H1 (cell line): ENCODE measurements at regions not wholly inside any gene's neighbourhood (a gene's known extent, or its start where the extent isn't known, plus 50 kb on each side); places are given as distances from the start of the nearest gene placed in this dataset.

Source experiments
- TF ChIP-seq, protein P1 (sequence below): fragments of 300-600 bp; sonication (generic); IDR thresholded peaks from 2 replicates; pipeline ENCODE4 v1.7.1; 2012; ENCODE audit warnings: low read length, moderate library complexity, mild to moderate bottlenecking, inconsistent platforms; ENCODE audit not compliant: insufficient replicate concordance

DNA sequence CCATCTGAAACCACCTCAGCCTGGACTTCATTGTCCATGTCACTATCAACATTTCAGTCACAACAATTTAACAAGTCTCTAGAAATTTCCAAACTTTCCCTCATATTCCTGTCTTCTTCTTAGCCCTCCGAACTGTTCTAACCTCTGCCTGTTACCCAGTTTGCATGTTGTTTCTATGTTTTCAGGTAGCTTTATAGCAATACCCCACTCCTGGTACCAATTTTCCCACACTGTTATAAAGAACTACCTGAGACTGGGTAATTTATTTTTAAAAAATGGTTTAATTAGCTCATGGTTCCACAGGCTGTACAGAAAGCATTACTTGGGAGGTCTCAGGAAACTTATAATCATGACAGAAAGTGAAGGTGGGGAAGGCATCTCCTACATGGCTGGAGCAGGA, 679.2 kb upstream of the FRG1 start (continued):
- TF ChIP-seq, protein P1, sequence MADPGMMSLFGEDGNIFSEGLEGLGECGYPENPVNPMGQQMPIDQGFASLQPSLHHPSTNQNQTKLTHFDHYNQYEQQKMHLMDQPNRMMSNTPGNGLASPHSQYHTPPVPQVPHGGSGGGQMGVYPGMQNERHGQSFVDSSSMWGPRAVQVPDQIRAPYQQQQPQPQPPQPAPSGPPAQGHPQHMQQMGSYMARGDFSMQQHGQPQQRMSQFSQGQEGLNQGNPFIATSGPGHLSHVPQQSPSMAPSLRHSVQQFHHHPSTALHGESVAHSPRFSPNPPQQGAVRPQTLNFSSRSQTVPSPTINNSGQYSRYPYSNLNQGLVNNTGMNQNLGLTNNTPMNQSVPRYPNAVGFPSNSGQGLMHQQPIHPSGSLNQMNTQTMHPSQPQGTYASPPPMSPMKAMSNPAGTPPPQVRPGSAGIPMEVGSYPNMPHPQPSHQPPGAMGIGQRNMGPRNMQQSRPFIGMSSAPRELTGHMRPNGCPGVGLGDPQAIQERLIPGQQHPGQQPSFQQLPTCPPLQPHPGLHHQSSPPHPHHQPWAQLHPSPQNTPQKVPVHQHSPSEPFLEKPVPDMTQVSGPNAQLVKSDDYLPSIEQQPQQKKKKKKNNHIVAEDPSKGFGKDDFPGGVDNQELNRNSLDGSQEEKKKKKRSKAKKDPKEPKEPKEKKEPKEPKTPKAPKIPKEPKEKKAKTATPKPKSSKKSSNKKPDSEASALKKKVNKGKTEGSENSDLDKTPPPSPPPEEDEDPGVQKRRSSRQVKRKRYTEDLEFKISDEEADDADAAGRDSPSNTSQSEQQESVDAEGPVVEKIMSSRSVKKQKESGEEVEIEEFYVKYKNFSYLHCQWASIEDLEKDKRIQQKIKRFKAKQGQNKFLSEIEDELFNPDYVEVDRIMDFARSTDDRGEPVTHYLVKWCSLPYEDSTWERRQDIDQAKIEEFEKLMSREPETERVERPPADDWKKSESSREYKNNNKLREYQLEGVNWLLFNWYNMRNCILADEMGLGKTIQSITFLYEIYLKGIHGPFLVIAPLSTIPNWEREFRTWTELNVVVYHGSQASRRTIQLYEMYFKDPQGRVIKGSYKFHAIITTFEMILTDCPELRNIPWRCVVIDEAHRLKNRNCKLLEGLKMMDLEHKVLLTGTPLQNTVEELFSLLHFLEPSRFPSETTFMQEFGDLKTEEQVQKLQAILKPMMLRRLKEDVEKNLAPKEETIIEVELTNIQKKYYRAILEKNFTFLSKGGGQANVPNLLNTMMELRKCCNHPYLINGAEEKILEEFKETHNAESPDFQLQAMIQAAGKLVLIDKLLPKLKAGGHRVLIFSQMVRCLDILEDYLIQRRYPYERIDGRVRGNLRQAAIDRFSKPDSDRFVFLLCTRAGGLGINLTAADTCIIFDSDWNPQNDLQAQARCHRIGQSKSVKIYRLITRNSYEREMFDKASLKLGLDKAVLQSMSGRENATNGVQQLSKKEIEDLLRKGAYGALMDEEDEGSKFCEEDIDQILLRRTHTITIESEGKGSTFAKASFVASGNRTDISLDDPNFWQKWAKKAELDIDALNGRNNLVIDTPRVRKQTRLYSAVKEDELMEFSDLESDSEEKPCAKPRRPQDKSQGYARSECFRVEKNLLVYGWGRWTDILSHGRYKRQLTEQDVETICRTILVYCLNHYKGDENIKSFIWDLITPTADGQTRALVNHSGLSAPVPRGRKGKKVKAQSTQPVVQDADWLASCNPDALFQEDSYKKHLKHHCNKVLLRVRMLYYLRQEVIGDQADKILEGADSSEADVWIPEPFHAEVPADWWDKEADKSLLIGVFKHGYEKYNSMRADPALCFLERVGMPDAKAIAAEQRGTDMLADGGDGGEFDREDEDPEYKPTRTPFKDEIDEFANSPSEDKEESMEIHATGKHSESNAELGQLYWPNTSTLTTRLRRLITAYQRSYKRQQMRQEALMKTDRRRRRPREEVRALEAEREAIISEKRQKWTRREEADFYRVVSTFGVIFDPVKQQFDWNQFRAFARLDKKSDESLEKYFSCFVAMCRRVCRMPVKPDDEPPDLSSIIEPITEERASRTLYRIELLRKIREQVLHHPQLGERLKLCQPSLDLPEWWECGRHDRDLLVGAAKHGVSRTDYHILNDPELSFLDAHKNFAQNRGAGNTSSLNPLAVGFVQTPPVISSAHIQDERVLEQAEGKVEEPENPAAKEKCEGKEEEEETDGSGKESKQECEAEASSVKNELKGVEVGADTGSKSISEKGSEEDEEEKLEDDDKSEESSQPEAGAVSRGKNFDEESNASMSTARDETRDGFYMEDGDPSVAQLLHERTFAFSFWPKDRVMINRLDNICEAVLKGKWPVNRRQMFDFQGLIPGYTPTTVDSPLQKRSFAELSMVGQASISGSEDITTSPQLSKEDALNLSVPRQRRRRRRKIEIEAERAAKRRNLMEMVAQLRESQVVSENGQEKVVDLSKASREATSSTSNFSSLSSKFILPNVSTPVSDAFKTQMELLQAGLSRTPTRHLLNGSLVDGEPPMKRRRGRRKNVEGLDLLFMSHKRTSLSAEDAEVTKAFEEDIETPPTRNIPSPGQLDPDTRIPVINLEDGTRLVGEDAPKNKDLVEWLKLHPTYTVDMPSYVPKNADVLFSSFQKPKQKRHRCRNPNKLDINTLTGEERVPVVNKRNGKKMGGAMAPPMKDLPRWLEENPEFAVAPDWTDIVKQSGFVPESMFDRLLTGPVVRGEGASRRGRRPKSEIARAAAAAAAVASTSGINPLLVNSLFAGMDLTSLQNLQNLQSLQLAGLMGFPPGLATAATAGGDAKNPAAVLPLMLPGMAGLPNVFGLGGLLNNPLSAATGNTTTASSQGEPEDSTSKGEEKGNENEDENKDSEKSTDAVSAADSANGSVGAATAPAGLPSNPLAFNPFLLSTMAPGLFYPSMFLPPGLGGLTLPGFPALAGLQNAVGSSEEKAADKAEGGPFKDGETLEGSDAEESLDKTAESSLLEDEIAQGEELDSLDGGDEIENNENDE, result no peak
